ENCODE measurements at regions not wholly inside any gene's neighbourhood (a gene's known extent, or its start where the extent isn't known, plus 50 kb on each side); places are given as distances from the start of the nearest gene placed in this dataset.

- Histone ChIP-seq H3K4me3 (no peak overlapping the region), H3K27me3 (no peaks in the 10 kb centered on the region), H3K27ac (no peak overlapping the region), H3K36me3 (no peaks in the 10 kb centered on the region), H3K4me1 (no peaks in the 10 kb centered on the region), H3K9me3 (no peaks in the 10 kb centered on the region)
- no peak for DNase-seq
- no peak for ATAC-seq
- intact Hi-C loops (cut with DNase I) = no loop called here
- TF ChIP-seq, protein P1, sequence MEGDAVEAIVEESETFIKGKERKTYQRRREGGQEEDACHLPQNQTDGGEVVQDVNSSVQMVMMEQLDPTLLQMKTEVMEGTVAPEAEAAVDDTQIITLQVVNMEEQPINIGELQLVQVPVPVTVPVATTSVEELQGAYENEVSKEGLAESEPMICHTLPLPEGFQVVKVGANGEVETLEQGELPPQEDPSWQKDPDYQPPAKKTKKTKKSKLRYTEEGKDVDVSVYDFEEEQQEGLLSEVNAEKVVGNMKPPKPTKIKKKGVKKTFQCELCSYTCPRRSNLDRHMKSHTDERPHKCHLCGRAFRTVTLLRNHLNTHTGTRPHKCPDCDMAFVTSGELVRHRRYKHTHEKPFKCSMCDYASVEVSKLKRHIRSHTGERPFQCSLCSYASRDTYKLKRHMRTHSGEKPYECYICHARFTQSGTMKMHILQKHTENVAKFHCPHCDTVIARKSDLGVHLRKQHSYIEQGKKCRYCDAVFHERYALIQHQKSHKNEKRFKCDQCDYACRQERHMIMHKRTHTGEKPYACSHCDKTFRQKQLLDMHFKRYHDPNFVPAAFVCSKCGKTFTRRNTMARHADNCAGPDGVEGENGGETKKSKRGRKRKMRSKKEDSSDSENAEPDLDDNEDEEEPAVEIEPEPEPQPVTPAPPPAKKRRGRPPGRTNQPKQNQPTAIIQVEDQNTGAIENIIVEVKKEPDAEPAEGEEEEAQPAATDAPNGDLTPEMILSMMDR (IDR thresholded peaks at IDR 0.05) = no peak
- TF ChIP-seq POLR2A (IDR thresholded peaks at IDR 0.05) = no peak
- 10 to 40% (median 20%) methylated on average over 1 of the region's 1 CpG for WGBS, 4 donors
These were observed 404.9 kb upstream of the ALCAM start for GRCh38 chr3:104961851-104962250.

- intact Hi-C loops (cut with DNase I) = no loop called here
These were observed 392.4 kb upstream of the ALCAM start for GRCh38 chr3:104974316-104974715.

DNA sequence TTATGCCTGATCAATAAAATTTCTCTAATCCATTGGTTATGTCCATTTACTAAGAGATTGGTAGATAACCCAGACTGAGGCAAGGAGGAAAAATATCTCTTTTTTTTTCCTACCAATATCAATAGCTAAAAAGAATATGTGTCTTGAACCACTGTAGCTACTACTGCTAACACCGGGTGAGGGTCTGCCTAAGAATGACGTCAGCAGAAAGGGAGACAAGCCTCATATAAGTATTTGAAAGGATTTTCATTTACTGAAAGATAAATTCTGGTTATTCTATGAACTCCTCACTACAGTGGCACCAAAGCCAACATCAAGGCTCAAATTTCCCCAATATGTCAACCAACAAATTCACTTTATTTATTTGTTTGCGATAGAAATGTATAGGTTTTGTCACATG lies 389.0 kb upstream of the ALCAM start:
- WGBS, 4 donors = 88 to 92% (median 89%) methylated on average over 3 of the region's 3 CpGs
- no peak overlapping the region for H3K4me3 ChIP-seq
- DNase-seq (no peak), ATAC-seq (no peak)
- no peaks in the 10 kb centered on the region for H3K36me3 ChIP-seq
- no peaks in the 10 kb centered on the region for H3K4me1 ChIP-seq
- no peak overlapping the region for H3K27ac ChIP-seq
- TF ChIP-seq, protein P1 (IDR thresholded peaks at IDR 0.05) = no peak
- no peak for TF ChIP-seq POLR2A (IDR thresholded peaks at IDR 0.05)
- H3K27me3 ChIP-seq = no peaks in the 10 kb centered on the region
- peaks cover 0 to 14% (median 0%) of the 10 kb centered on the region in 12 donors for H3K9me3 ChIP-seq
- intact Hi-C loops (cut with DNase I) = no loop called here

More at GRCh38 chr3:104974316-104974715, 392.4 kb upstream of the ALCAM start:
- Histone ChIP-seq H3K27me3 (no peaks in the 10 kb centered on the region), H3K27ac (no peak overlapping the region), H3K4me1 (no peaks in the 10 kb centered on the region), H3K36me3 (no peaks in the 10 kb centered on the region), H3K9me3 (peaks cover 0 to 14% (median 0%) of the 10 kb centered on the region in 12 donors), H3K4me3 (no peak overlapping the region)
- 65 to 87% (median 83%) methylated on average over 5 of the region's 5 CpGs for WGBS, 4 donors
- DNase-seq (no peak), ATAC-seq (no peak)
- TF ChIP-seq, protein P1 (IDR thresholded peaks at IDR 0.05) = no peak
- no peak for TF ChIP-seq POLR2A (IDR thresholded peaks at IDR 0.05)

DNA sequence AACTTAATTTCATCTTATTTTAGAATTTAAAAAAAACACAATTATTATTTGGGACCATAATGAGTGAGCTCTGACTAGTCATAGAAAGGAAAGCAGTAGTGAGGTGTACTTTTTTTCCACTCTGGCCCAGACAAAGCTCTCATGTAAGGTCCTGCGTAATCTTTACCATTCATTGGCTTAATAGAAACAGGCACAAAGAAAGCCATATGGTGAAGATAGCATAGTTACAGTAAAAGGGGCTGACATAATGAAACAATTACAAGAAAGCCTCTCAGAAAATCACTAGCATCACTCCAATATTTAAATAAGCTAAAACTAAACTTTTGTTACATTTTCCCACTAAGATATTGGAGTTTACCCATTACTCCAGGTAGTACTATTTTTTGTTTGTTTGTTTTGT lies 384.6 kb upstream of the ALCAM start:
- DNase-seq (no peak), ATAC-seq (no peak)
- no peaks in the 10 kb centered on the region for H3K9me3 ChIP-seq
- TF ChIP-seq POLR2A (IDR thresholded peaks at IDR 0.05) = no peak
- TF ChIP-seq, protein P1 (IDR thresholded peaks at IDR 0.05) = no peak
- H3K4me3 ChIP-seq = no peak overlapping the region
- no peak overlapping the region for H3K27ac ChIP-seq
- no peaks in the 10 kb centered on the region for H3K27me3 ChIP-seq
- intact Hi-C loops (cut with DNase I) = no loop called here
- no peaks in the 10 kb centered on the region for H3K4me1 ChIP-seq
- no peaks in the 10 kb centered on the region for H3K36me3 ChIP-seq
- WGBS, 4 donors = 93 to 98% (median 97%) methylated on average over 1 of the region's 1 CpG
